GM20431 (cell line): ENCODE measurements at regions not wholly inside any gene's neighbourhood (a gene's known extent, or its start where the extent isn't known, plus 50 kb on each side); places are given as distances from the start of the nearest gene placed in this dataset.

Experiments used
- in situ Hi-C: fragments of 300-500 bp; cut with MseI, MboI; formaldehyde crosslinking; loops from one replicate; pipeline ENCODE4 v1.15.0; 2020; ENCODE audit warnings: low sequenced_read_pairs; ENCODE audit not compliant: unreplicated experiment

- in situ Hi-C loops, result no loop called here
These were observed 93.4 kb upstream of the CLINT1 start for GRCh38 chr5:157952374-157952685.

- in situ Hi-C loops, result no loop called here
These were observed 92.9 kb upstream of the CLINT1 start for GRCh38 chr5:157951673-157952373.

GRCh38 chr5:157949520-157949919, 90.6 kb upstream of the CLINT1 start:
- in situ Hi-C loops, result loop anchor here (25.0 kb wide), 1 partner anchor 137 kb away; no protein-coding TSS in a partner anchor

- in situ Hi-C loops, result loop anchor here (25.0 kb wide), 1 partner anchor 137 kb away; no protein-coding TSS in a partner anchor
These were observed 89.9 kb upstream of the CLINT1 start for GRCh38 chr5:157948738-157949410.

GRCh38 chr5:157947156-157947555, 88.2 kb upstream of the CLINT1 start:
- in situ Hi-C loops, result loop anchor here (25.0 kb wide), 1 partner anchor 135 kb away; no protein-coding TSS in a partner anchor

GRCh38 chr5:157945822-157946221, 86.9 kb upstream of the CLINT1 start:
- in situ Hi-C loops, result loop anchor here (25.0 kb wide), 1 partner anchor 134 kb away; no protein-coding TSS in a partner anchor

GRCh38 chr5:157944938-157945337, 86.0 kb upstream of the CLINT1 start:
- in situ Hi-C loops, result loop anchor here (25.0 kb wide), 1 partner anchor 133 kb away; no protein-coding TSS in a partner anchor

- in situ Hi-C loops, result loop anchor here (25.0 kb wide), 1 partner anchor 132 kb away; no protein-coding TSS in a partner anchor
These were observed 85.2 kb upstream of the CLINT1 start for GRCh38 chr5:157944077-157944633.

GRCh38 chr5:157942595-157942994, 83.7 kb upstream of the CLINT1 start:
- in situ Hi-C loops, result loop anchor here (25.0 kb wide), 1 partner anchor 130 kb away; no protein-coding TSS in a partner anchor

GRCh38 chr5:157941616-157942015, 82.7 kb upstream of the CLINT1 start:
- in situ Hi-C loops, result loop anchor here (25.0 kb wide), 1 partner anchor 129 kb away; no protein-coding TSS in a partner anchor

GRCh38 chr5:157938101-157938500, 79.2 kb upstream of the CLINT1 start:
- in situ Hi-C loops, result loop anchor here (25.0 kb wide), 1 partner anchor 126 kb away; no protein-coding TSS in a partner anchor

- in situ Hi-C loops, result loop anchor here (25.0 kb wide), 1 partner anchor 125 kb away; no protein-coding TSS in a partner anchor
These were observed 78.0 kb upstream of the CLINT1 start for GRCh38 chr5:157936776-157937501.

GRCh38 chr5:157934600-157934999, 75.7 kb upstream of the CLINT1 start:
- in situ Hi-C loops, result loop anchor here (25.0 kb wide), 1 partner anchor 122 kb away; no protein-coding TSS in a partner anchor

GRCh38 chr5:157933005-157933404, 74.1 kb upstream of the CLINT1 start:
- in situ Hi-C loops, result loop anchor here (25.0 kb wide), 1 partner anchor 121 kb away; no protein-coding TSS in a partner anchor

GRCh38 chr5:157930710-157931109, 71.8 kb upstream of the CLINT1 start:
- in situ Hi-C loops, result loop anchor here (25.0 kb wide), 1 partner anchor 118 kb away; no protein-coding TSS in a partner anchor

GRCh38 chr5:157926977-157927376, 68.0 kb upstream of the CLINT1 start:
- in situ Hi-C loops, result loop anchor here (25.0 kb wide), 1 partner anchor 115 kb away; no protein-coding TSS in a partner anchor

GRCh38 chr5:157925786-157926671, 67.1 kb upstream of the CLINT1 start:
- in situ Hi-C loops, result loop anchor here (25.0 kb wide), 1 partner anchor 114 kb away; no protein-coding TSS in a partner anchor

GRCh38 chr5:157924931-157925729, 66.2 kb upstream of the CLINT1 start:
- in situ Hi-C loops, result loop anchor here (25.0 kb wide), 1 partner anchor 113 kb away; no protein-coding TSS in a partner anchor
